HG02943 (cell line): ENCODE measurements at regions not wholly inside any gene's neighbourhood (a gene's known extent, or its start where the extent isn't known, plus 50 kb on each side); places are given as distances from the start of the nearest gene placed in this dataset.

ENCODE experiments used
- ATAC-seq: cut with Tn5 transposase; IDR thresholded peaks from one replicate; pipeline ENCODE4 v1.9.1; 2021; ENCODE audit warnings: mild to moderate bottlenecking, low read depth, moderate library complexity; ENCODE audit not compliant: unreplicated experiment

GRCh38 chr3:28645149-28645548, 296.5 kb upstream of the AZI2 start:
- ATAC-seq: no peak

- no peak for ATAC-seq
Measured at GRCh38 chr3:28646435-28646834, 297.8 kb upstream of the AZI2 start.

- no peak for ATAC-seq
Measured at GRCh38 chr3:28649266-28649665, 300.6 kb upstream of the AZI2 start.

GRCh38 chr3:28651159-28651558, 302.5 kb upstream of the AZI2 start:
- no peak for ATAC-seq

GRCh38 chr3:28664123-28664522, 315.5 kb upstream of the AZI2 start:
- ATAC-seq: no peak

- peak; percentile 99 for ATAC-seq
Measured at GRCh38 chr3:28667646-28668621, 319.3 kb upstream of the AZI2 start.

GRCh38 chr3:28669870-28670269, 321.2 kb upstream of the AZI2 start:
- no peak for ATAC-seq

- no peak for ATAC-seq
Measured at GRCh38 chr3:28672406-28672805, 323.8 kb upstream of the AZI2 start.

GRCh38 chr3:28673446-28673845, 324.8 kb upstream of the AZI2 start:
- ATAC-seq: no peak

- ATAC-seq: no peak
Measured at GRCh38 chr3:28674212-28674611, 325.6 kb upstream of the AZI2 start.

GRCh38 chr3:28677581-28677980, 329.0 kb upstream of the AZI2 start:
- no peak for ATAC-seq

GRCh38 chr3:28678086-28678485, 329.5 kb upstream of the AZI2 start:
- no peak for ATAC-seq

GRCh38 chr3:28680050-28680449, 331.4 kb upstream of the AZI2 start:
- no peak for ATAC-seq

GRCh38 chr3:28682121-28682520, 333.5 kb upstream of the AZI2 start:
- no peak for ATAC-seq

GRCh38 chr3:28690176-28690575, 341.6 kb upstream of the AZI2 start:
- no peak for ATAC-seq

GRCh38 chr3:28698706-28699105, 350.1 kb upstream of the AZI2 start:
- no peak for ATAC-seq

- ATAC-seq: no peak
Measured at GRCh38 chr3:28699283-28699682, 350.7 kb upstream of the AZI2 start.

GRCh38 chr3:28700728-28701127, 352.1 kb upstream of the AZI2 start:
- no peak for ATAC-seq

- ATAC-seq: no peak
Measured at GRCh38 chr3:28703843-28704242, 355.2 kb upstream of the AZI2 start.

GRCh38 chr3:28711293-28711692, 362.7 kb upstream of the AZI2 start:
- ATAC-seq: no peak

- ATAC-seq: no peak
Measured at GRCh38 chr3:28716939-28717338, 368.3 kb upstream of the AZI2 start.
